Gastrocnemius medialis (tissue), 4 donors: ENCODE measurements at regions not wholly inside any gene's neighbourhood (a gene's known extent, or its start where the extent isn't known, plus 50 kb on each side); places are given as distances from the start of the nearest gene placed in this dataset.

Source experiments
- ATAC-seq, 2 donors: fragments of 150-250 bp; one replicate each; pipeline ENCODE4 v1.9.1; 2016
- DNase-seq, 2 donors: peaks; one replicate each; pipeline ENCODE4 v3.0.0-alpha.2; 2019
- H3K27ac ChIP-seq, 4 donors: fragments of 200-600 bp; sonication (generic); 1 replicate in 1 of 4; 2 replicates in 3 of 4; pipeline ENCODE4 v1.5.1; 2016 to 2018; ENCODE audit warnings: mild to moderate bottlenecking in 2 of 4, moderate library complexity in 1 of 4
- H3K27me3 ChIP-seq, 3 donors: fragments of 200-600 bp; sonication (generic) in 2 of 3; 1 replicate in 1 of 3; 2 replicates in 2 of 3; pipeline versions ENCODE4 v1.5.1 to v1.6.0; 2016 to 2019; ENCODE audit warnings: mild to moderate bottlenecking in 1 of 3, moderate library complexity in 1 of 3
- H3K36me3 ChIP-seq, 2 donors: fragments of 200-600 bp; sonication (generic) in 1 of 2; one replicate each; pipeline ENCODE4 v1.5.1; 2017 to 2018
- H3K4me1 ChIP-seq, 2 donors: fragments of 200-600 bp; sonication (generic) in 1 of 2; one replicate each; pipeline ENCODE4 v1.5.1; 2016 to 2017; ENCODE audit warnings: mild to moderate bottlenecking in 2 of 2
- H3K4me3 ChIP-seq, 4 donors: fragments of 200-600 bp; sonication (generic) in 3 of 4; 1 replicate in 1 of 4; 2 replicates in 3 of 4; pipeline ENCODE4 v1.5.1; 2016 to 2019; ENCODE audit warnings: mild to moderate bottlenecking in 2 of 4
- H3K9me3 ChIP-seq, 3 donors: fragments of 200-600 bp; sonication (generic) in 2 of 3; 1 replicate in 1 of 3; 2 replicates in 2 of 3; pipeline ENCODE4 v1.5.1; 2016 to 2019
- POLR2A ChIP-seq, 2 donors: fragments of 450-650 bp; IDR thresholded peaks; one replicate each; pipeline ENCODE4 v1.6.1; 2017; ENCODE audit warnings: antibody characterized with exemption in 2 of 2, mild to moderate bottlenecking in 2 of 2, moderate library complexity in 2 of 2
- in situ Hi-C, 4 donors: fragments of 200-750 bp; cut with MboI; loops; one replicate each; pipeline versions ENCODE4 v1.15.0 to v1.8.0; 2017; ENCODE audit warnings: low sequenced_read_pairs in 4 of 4
- intact Hi-C: fragments of 100-400 bp; cut with DNase I; formaldehyde crosslinking; loops from one replicate; pipeline ENCODE4 v1.15.1; 2023; ENCODE audit warnings: low total_unique reads
- TF ChIP-seq, protein P1 (sequence below), 5 experiments: fragments of 450-650 bp in 3 of 5; fragments of 200-600 bp in 2 of 5; sonication (generic) in 2 of 5; IDR thresholded peaks in 4 of 5; conservative IDR thresholded peaks in 1 of 5; 1 replicate in 4 of 5; 2 replicates in 1 of 5; pipeline ENCODE4 v1.5.1; 2016 to 2019; ENCODE audit warnings: antibody characterized with exemption in 5 of 5, mild to moderate bottlenecking in 3 of 5, moderate library complexity in 3 of 5

DNA sequence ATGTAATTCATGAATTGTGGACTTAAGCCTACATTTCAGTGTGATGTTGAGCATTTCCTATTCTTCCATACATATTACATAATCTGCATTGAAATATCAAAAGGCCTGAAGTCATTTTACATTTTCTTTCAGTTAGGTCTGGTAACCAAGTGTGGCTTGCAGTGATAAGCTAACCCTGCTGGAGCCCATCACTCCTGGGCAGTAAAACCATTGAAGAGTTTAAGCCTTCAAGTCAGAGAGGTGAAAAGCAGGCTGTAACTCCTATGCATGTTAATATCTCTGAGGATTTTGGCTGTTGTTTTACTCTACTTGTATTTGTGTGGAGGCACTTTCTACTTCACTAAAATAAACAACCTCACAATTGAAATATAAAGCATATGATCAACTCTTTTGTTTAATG lies 248.8 kb downstream of the SLITRK5 start:
- intact Hi-C loops: no loop called here
- no peak overlapping the region for H3K27ac ChIP-seq
- in situ Hi-C loops: loop anchor here in 1 of 4 donors (25.0 kb wide), 1 partner anchor 108 kb away; no protein-coding TSS in a partner anchor
- no peaks in the 10 kb centered on the region for H3K27me3 ChIP-seq
- DNase-seq: no peak
- TF ChIP-seq POLR2A (IDR thresholded peaks at IDR 0.05): no peak
- TF ChIP-seq, protein P1, sequence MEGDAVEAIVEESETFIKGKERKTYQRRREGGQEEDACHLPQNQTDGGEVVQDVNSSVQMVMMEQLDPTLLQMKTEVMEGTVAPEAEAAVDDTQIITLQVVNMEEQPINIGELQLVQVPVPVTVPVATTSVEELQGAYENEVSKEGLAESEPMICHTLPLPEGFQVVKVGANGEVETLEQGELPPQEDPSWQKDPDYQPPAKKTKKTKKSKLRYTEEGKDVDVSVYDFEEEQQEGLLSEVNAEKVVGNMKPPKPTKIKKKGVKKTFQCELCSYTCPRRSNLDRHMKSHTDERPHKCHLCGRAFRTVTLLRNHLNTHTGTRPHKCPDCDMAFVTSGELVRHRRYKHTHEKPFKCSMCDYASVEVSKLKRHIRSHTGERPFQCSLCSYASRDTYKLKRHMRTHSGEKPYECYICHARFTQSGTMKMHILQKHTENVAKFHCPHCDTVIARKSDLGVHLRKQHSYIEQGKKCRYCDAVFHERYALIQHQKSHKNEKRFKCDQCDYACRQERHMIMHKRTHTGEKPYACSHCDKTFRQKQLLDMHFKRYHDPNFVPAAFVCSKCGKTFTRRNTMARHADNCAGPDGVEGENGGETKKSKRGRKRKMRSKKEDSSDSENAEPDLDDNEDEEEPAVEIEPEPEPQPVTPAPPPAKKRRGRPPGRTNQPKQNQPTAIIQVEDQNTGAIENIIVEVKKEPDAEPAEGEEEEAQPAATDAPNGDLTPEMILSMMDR (IDR thresholded peaks at IDR 0.05 in 4 of 5, conservative IDR thresholded peaks at IDR 0.05 in 1 of 5): no peak
- ATAC-seq: no peak
- no peaks in the 10 kb centered on the region for H3K36me3 ChIP-seq
- H3K9me3 ChIP-seq: no peaks in the 10 kb centered on the region
- no peaks in the 10 kb centered on the region for H3K4me1 ChIP-seq
- H3K4me3 ChIP-seq: no peak overlapping the region

DNA sequence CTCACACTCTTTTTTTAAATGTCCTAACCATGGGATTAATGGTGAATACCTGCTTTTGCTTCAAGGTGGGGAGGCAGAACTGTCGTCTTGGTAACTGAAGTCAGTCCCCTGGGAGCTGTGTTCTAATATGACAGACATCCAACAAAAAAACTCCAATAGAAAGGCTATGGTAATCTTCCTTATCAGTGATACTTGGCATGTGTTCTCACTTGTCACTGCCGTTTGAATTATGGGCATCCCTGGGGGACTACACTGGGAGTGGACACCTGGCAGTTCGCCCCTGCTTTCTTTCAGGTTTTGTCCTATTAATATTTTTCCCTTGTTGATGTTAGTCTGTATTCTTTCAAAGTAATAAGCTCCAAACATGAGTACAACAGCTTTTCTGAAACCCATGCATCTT lies 252.6 kb downstream of the SLITRK5 start:
- Histone ChIP-seq H3K27ac (no peak overlapping the region), H3K27me3 (no peaks in the 10 kb centered on the region), H3K4me3 (no peak overlapping the region), H3K36me3 (no peaks in the 10 kb centered on the region), H3K4me1 (no peaks in the 10 kb centered on the region), H3K9me3 (no peaks in the 10 kb centered on the region)
- no peak for DNase-seq
- ATAC-seq: no peak
- in situ Hi-C loops (loop anchor here in 1 of 4 donors (25.0 kb wide), 1 partner anchor 111 kb away; no protein-coding TSS in a partner anchor), intact Hi-C loops (no loop called here)
- TF ChIP-seq POLR2A (IDR thresholded peaks at IDR 0.05): no peak
- TF ChIP-seq, protein P1 (IDR thresholded peaks at IDR 0.05 in 4 of 5, conservative IDR thresholded peaks at IDR 0.05 in 1 of 5): no peak

DNA sequence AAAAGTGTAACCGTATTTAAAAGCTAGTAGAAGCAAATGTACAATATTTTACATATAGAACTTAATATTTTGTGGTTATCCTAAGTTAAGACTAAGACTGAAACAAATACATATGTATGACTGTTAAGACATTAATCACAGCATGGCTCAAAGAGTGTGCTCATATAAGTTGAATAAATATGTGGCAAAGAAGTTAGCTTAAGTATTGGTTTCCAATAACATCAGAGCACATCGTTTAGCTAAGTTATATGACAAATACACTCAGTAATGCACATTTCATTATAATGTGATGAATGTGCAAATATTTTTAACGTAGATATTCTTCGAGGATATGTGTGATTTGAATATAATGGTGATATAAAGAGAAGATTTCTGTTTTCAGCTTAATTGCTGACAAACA lies 253.8 kb downstream of the SLITRK5 start:
- Histone ChIP-seq H3K4me1 (no peaks in the 10 kb centered on the region), H3K36me3 (no peaks in the 10 kb centered on the region), H3K9me3 (no peaks in the 10 kb centered on the region), H3K4me3 (no peak overlapping the region), H3K27me3 (no peaks in the 10 kb centered on the region), H3K27ac (no peak overlapping the region)
- TF ChIP-seq, protein P1 (IDR thresholded peaks at IDR 0.05 in 4 of 5, conservative IDR thresholded peaks at IDR 0.05 in 1 of 5): no peak
- no peak for TF ChIP-seq POLR2A (IDR thresholded peaks at IDR 0.05)
- intact Hi-C loops (no loop called here), in situ Hi-C loops (no loop called here)
- ATAC-seq: no peak
- DNase-seq: no peak

DNA sequence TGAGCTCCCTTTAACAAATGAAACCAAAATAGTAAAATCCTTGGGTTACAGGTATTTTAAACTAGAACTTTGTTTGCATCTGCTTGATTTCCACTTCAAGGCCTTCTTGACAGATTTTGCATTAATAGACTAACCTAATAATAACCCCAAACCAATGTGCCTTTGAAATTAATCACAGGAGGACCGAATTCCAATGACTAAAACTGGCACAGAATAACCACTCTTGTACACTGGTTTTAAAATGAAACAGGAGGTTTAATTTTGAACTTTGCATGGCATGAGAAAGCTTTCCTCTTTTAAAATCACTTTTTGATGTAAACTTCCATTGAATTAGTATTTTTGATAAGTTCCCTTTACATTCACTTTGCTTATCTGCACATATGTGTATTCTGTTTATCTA lies 269.6 kb downstream of the SLITRK5 start:
- Histone ChIP-seq H3K27me3 (no peaks in the 10 kb centered on the region), H3K9me3 (no peaks in the 10 kb centered on the region), H3K4me3 (no peak overlapping the region), H3K27ac (no peak overlapping the region), H3K36me3 (no peaks in the 10 kb centered on the region), H3K4me1 (no peaks in the 10 kb centered on the region)
- in situ Hi-C loops: no loop called here
- intact Hi-C loops: no loop called here
- no peak for ATAC-seq
- no peak for DNase-seq
- TF ChIP-seq, protein P1 (IDR thresholded peaks at IDR 0.05 in 4 of 5, conservative IDR thresholded peaks at IDR 0.05 in 1 of 5): no peak
- no peak for TF ChIP-seq POLR2A (IDR thresholded peaks at IDR 0.05)

DNA sequence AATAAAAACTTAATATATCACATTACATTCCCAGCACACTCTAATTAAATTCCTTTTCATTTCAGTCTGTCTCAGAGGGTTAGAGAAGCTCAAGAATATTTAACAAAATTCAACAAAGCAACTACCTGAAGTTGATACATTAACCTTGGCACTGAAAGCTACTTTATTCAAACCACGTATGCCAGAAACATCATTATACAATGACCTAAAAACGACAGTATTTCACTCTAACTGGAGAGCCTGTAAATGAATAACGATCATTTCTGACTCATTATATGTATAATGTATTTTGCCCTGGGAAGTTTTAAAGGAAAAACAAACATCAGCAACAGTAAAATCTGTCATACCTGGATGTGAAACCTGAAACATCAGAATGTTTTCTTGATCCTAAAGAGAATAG lies 270.1 kb downstream of the SLITRK5 start:
- DNase-seq (no peak), ATAC-seq (no peak)
- Histone ChIP-seq H3K27me3 (no peaks in the 10 kb centered on the region), H3K4me1 (no peaks in the 10 kb centered on the region), H3K9me3 (no peaks in the 10 kb centered on the region), H3K4me3 (no peak overlapping the region), H3K27ac (no peak overlapping the region), H3K36me3 (no peaks in the 10 kb centered on the region)
- TF ChIP-seq, protein P1 (IDR thresholded peaks at IDR 0.05 in 4 of 5, conservative IDR thresholded peaks at IDR 0.05 in 1 of 5): no peak
- no peak for TF ChIP-seq POLR2A (IDR thresholded peaks at IDR 0.05)
- intact Hi-C loops (no loop called here), in situ Hi-C loops (no loop called here)
